K562 (cell line): ENCODE measurements at regions not wholly inside any gene's neighbourhood (a gene's known extent, or its start where the extent isn't known, plus 50 kb on each side); places are given as distances from the start of the nearest gene placed in this dataset.

Experiments
- ATAC-seq: fragments of 200-7000 bp; cut with Tn5 transposase; 3 replicates; pipeline ENCODE4 v1.9.1; 2020; ENCODE audit warnings: moderate library complexity
- BruUV-seq: library from RNA; stranded (reverse); fragments of 400-500 nt; replicated peaks from 2 replicates; lab custom pipeline; 2021; lab: Mats Ljungman, UMichigan
- CTCF ChIA-PET: fragments of 300-600 bp; formaldehyde crosslinking; extraction: SDS; loops from one replicate; lab custom pipeline; 2021; ENCODE audit warnings: low intra/inter-chr PET ratio; lab: Yijun Ruan, JAX
- POLR2A ChIA-PET: fragments of 300-600, 350-650 bp; sonication (Branson Sonifier 250); formaldehyde crosslinking; extraction: SDS; loops from one replicate; lab custom pipeline; 2021; ENCODE audit warnings: antibody characterized with exemption, inconsistent platforms; lab: Yijun Ruan, JAX
- DNase-seq, 4 experiments: peaks; one replicate each; pipeline versions ENCODE4 v3.0.0 to v3.0.0-alpha.2; 2011 to 2018; ENCODE audit warnings: low spot score in 3 of 4, mixed read lengths in 3 of 4; ENCODE audit errors: extremely low read depth in 1 of 4
- FAIRE-seq: peaks from 2 replicates; lab custom pipeline; 2011; peaks lifted over from hg19 to GRCh38; lab: Jason Lieb, UNC
- H2AFZ ChIP-seq: 2 replicates; pipeline ENCODE4 v1.6.0; 2011; ENCODE audit warnings: low read depth, low read length, control low read depth, inconsistent platforms
- H3K27ac ChIP-seq: fragments of 200-600 bp; 3 replicates; pipeline ENCODE4 v1.8.0; 2011; ENCODE audit warnings: low read depth, mild to moderate bottlenecking, control low read depth, inconsistent platforms, low read length, moderate library complexity, mixed read lengths; ENCODE audit errors: extremely low read depth
- H3K27me3 ChIP-seq, 2 experiments: fragments of 300-600 bp in 1 of 2; 2 replicates in 1 of 2; 3 replicates in 1 of 2; pipeline versions ENCODE4 v1.6.0 to v1.8.0; 2011; ENCODE audit warnings: inconsistent platforms in 2 of 2, low read length in 2 of 2, mild to moderate bottlenecking in 1 of 2, mixed read lengths in 1 of 2, moderate library complexity in 1 of 2; ENCODE audit not compliant: control insufficient read depth in 2 of 2, insufficient read depth in 2 of 2
- H3K36me3 ChIP-seq: fragments of 300-600 bp; 3 replicates; pipeline ENCODE4 v1.8.0; 2011; ENCODE audit warnings: mild to moderate bottlenecking, low read length, inconsistent platforms; ENCODE audit not compliant: control insufficient read depth, insufficient read depth
- H3K4me1 ChIP-seq, 2 experiments: fragments of 200-600 bp in 1 of 2; replicated peaks in 1 of 2; 2 replicates in 1 of 2; 3 replicates in 1 of 2; pipeline versions ENCODE4 v1.5.1 to v1.8.0; 2011; ENCODE audit warnings: inconsistent platforms in 2 of 2, low read length in 2 of 2, mild to moderate bottlenecking in 1 of 2, mixed read lengths in 1 of 2, moderate library complexity in 1 of 2; ENCODE audit not compliant: control insufficient read depth in 2 of 2, insufficient read depth in 2 of 2
- H3K4me2 ChIP-seq: 2 replicates; pipeline ENCODE4 v1.6.1; 2011; ENCODE audit warnings: low read length, control low read depth, inconsistent platforms, mixed read lengths; ENCODE audit not compliant: insufficient read depth
- H3K4me3 ChIP-seq: fragments of 200-600 bp; sonication (generic), shearing (Covaris generic); 2 replicates; pipeline ENCODE4 v1.5.1; 2016; ENCODE audit warnings: control low read depth, inconsistent platforms
- H3K79me2 ChIP-seq: fragments of 200-600 bp; 3 replicates; pipeline ENCODE4 v1.8.0; 2011; ENCODE audit warnings: low read length, inconsistent platforms; ENCODE audit not compliant: control insufficient read depth, insufficient read depth
- H3K9ac ChIP-seq, 2 experiments: 2 replicates each; pipeline versions ENCODE4 v1.6.0 to v1.6.1; 2011; ENCODE audit warnings: low read depth in 2 of 2, low read length in 2 of 2, control low read depth in 1 of 2, inconsistent platforms in 1 of 2, mild to moderate bottlenecking in 1 of 2, mixed read lengths in 1 of 2; ENCODE audit not compliant: insufficient read depth in 1 of 2
- H3K9me1 ChIP-seq: one replicate; pipeline ENCODE4 v1.6.0; 2011; ENCODE audit warnings: inconsistent platforms, mild to moderate bottlenecking, low read length, moderate library complexity; ENCODE audit not compliant: control insufficient read depth, insufficient read depth
- H3K9me3 ChIP-seq: replicated peaks from 2 replicates; pipeline ENCODE4 v1.5.1; 2011; ENCODE audit warnings: low read depth, low read length, inconsistent platforms; ENCODE audit not compliant: control insufficient read depth, insufficient read depth
- H4K20me1 ChIP-seq: replicated peaks from 2 replicates; pipeline ENCODE4 v1.6.1; 2011; ENCODE audit warnings: low read length, inconsistent platforms, mixed read lengths; ENCODE audit not compliant: control insufficient read depth, insufficient read depth
- ARID2 ChIP-seq: fragments of 450-650 bp; IDR thresholded peaks from 2 replicates; pipeline ENCODE4 v1.6.1; 2017; ENCODE audit warnings: antibody characterized with exemption, mild to moderate bottlenecking
- CREB5 ChIP-seq: fragments of 250-450 bp; sonication (Bioruptor Pico); IDR thresholded peaks from 2 replicates; pipeline ENCODE4 v1.5.0; 2020; ENCODE audit warnings: mild to moderate bottlenecking
- ETS1 ChIP-seq: conservative IDR thresholded peaks from 2 replicates; pipeline ENCODE4 v1.6.1; 2011; ENCODE audit warnings: low read depth, mild to moderate bottlenecking, low read length; ENCODE audit not compliant: control insufficient read depth
- NR3C1 ChIP-seq: sonication (generic); formaldehyde crosslinking; IDR thresholded peaks from 2 replicates; pipeline ENCODE4 v1.8.1; 2022; ENCODE audit warnings: missing genetic modification reagents
- SETDB1 ChIP-seq: IDR thresholded peaks from one replicate; pipeline ENCODE4 v1.6.1; 2012; ENCODE audit warnings: low read length, control low read depth, inconsistent platforms
- TAL1 ChIP-seq: fragments of 450-650 bp; IDR thresholded peaks from 2 replicates; pipeline ENCODE4 v1.6.1; 2016; ENCODE audit warnings: mild to moderate bottlenecking
- ZBTB11 ChIP-seq, 3 experiments: fragments of 200-800 bp in 1 of 3; fragments of 250-450 bp in 1 of 3; fragments of 450-650 bp in 1 of 3; sonication (Bioruptor Pico) in 1 of 3; sonication (Bioruptor generic) in 1 of 3; formaldehyde crosslinking in 1 of 3; IDR thresholded peaks; 2 replicates each; pipeline versions ENCODE4 v1.6.1 to v1.8.0; 2016 to 2022; ENCODE audit warnings: mild to moderate bottlenecking in 2 of 3, missing genetic modification characterization in 2 of 3, missing compliant biosample characterization in 1 of 3, moderate library complexity in 1 of 3
- ZNF512 ChIP-seq: IDR thresholded peaks from 2 replicates; pipeline ENCODE4 v1.6.1; 2016; ENCODE audit warnings: missing genetic modification characterization, missing compliant biosample characterization
- WGBS: fragments of 100-300 bp; shearing (Covaris generic); methylation state at CpG from one replicate; pipeline ENCODE4 v1.1.6; 2016; ENCODE audit warnings: low coverage, mixed read lengths; ENCODE audit not compliant: insufficient coverage; ENCODE audit errors: missing lambda C conversion rate; 5-methylcytosine and 5-hydroxymethylcytosine counted together
- in situ Hi-C: fragments of 300-500 bp; cut with MboI; formaldehyde crosslinking; loops from 4 replicates; pipeline ENCODE4 v1.15.0; 2018; ENCODE audit warnings: inconsistent platforms, mixed read lengths
- intact Hi-C: fragments of 100-400 bp; cut with micrococcal nuclease; formaldehyde crosslinking; loops from 2 replicates; pipeline ENCODE4 v1.14.2; 2022

GRCh38 chr18:28331551-28331950, 154.6 kb upstream of the CDH2 start:
- POLR2A ChIA-PET = no interaction called here
- FAIRE-seq = no peak

More at GRCh38 chr18:28331551-28331950, 154.6 kb upstream of the CDH2 start:
- 3% methylated on average over 4 of the region's 4 CpGs for WGBS
- no TSS peak for BruUV-seq
- H3K79me2 ChIP-seq = no peaks in the 10 kb centered on the region
- H2AFZ ChIP-seq = no peak overlapping the region
- no peak for DNase-seq
- H3K9me1 ChIP-seq = no peaks in the 10 kb centered on the region
- intact Hi-C loops = no loop called here
- TF ChIP-seq ARID2 (no peak), TAL1 (no peak), NR3C1 (no peak), SETDB1 (no peak), ZNF512 (tag) (no peak), CREB5 (CRISPR knock-in tag) (no peak), ZBTB11 (CRISPR knock-in tag; IDR thresholded peaks at IDR 0.05) (no peak), ETS1 (no peak)
- H3K4me3 ChIP-seq = no peak overlapping the region
- no peak for ATAC-seq
- no peaks in the 10 kb centered on the region for H3K4me1 ChIP-seq
- CTCF ChIA-PET = no interaction called here
- no peak overlapping the region for H3K9ac ChIP-seq
- no peak overlapping the region for H3K4me2 ChIP-seq
- no peaks in the 10 kb centered on the region; the same call in 1 of the 2 replicates for H3K9me3 ChIP-seq
- no peaks in the 10 kb centered on the region for H3K27me3 ChIP-seq
- H3K27ac ChIP-seq = no peak overlapping the region
- in situ Hi-C loops = no loop called here
- H3K36me3 ChIP-seq = no peaks in the 10 kb centered on the region
- no peaks in the 10 kb centered on the region for H4K20me1 ChIP-seq
